GM12892 (cell line): ENCODE measurements at regions not wholly inside any gene's neighbourhood (a gene's known extent, or its start where the extent isn't known, plus 50 kb on each side); places are given as distances from the start of the nearest gene placed in this dataset.

Source experiments
- POLR2A ChIP-seq: IDR thresholded peaks from 2 replicates; pipeline ENCODE4 v1.6.1; 2011; ENCODE audit warnings: low read depth, low read length, control low read depth
- TAF1 ChIP-seq: IDR thresholded peaks from 2 replicates; pipeline ENCODE4 v1.6.1; 2011; ENCODE audit warnings: low read depth, mild to moderate bottlenecking, control low read depth, low read length, borderline replicate concordance

DNA sequence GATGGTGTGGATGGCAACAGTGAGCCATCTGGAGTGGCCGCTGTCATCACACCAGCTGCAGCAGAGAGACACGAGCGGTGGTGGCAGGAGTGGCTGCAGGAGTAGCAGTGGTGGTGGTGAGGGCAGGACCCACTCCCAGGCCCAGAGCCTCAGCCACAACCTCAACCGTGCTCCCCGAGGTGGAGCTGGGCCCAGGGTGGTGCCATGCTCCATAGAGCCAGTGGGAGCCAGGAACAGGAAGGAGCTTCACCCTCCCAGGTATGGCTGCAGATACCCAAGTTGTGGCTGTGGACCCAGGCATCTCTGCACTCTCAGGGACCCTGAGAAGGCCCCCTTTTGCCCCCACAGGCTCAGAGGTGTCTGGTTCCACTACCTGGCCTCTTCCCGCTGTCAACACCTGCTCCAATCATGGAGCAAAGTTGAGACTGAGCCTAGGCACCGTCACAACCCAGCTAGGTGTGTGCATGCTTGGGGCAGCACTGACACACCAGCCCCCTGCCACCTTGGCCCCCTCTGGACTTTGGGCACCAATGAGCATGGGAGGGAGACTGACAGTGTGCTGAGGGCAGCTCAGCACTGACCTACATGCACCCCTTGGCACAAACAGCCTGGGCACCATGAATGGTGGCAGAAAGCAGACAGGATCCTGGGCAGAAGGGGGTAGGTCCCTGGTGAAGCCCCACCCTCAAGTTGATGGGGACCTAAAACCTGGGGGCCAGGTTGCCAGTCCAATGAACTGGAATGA lies 188.9 kb downstream of the NDUFA10 start:
- TF ChIP-seq TAF1: no peak
- no peak for TF ChIP-seq POLR2A
